ENCODE measurements at regions not wholly inside any gene's neighbourhood (a gene's known extent, or its start where the extent isn't known, plus 50 kb on each side); places are given as distances from the start of the nearest gene placed in this dataset.
"Not testable (repeated sequence)": the region's sequence is repeated elsewhere in the genome, so short reads cannot be mapped to it uniquely, and the experiment has no call there.

- no peak for DNase-seq
These were observed 104.6 kb upstream of the KLF13 start for GRCh38 chr15:31221936-31222515.

- DNase-seq: no peak
These were observed 103.8 kb upstream of the KLF13 start for GRCh38 chr15:31222773-31223341.

GRCh38 chr15:31223478-31224350 is 102.9 kb upstream of the KLF13 start:
- no peak for DNase-seq

GRCh38 chr15:31224661-31225060 is 102.0 kb upstream of the KLF13 start:
- DNase-seq: not testable (repeated sequence)

GRCh38 chr15:31225356-31225955 is 101.2 kb upstream of the KLF13 start:
- DNase-seq: no peak

GRCh38 chr15:31226021-31226420 is 100.6 kb upstream of the KLF13 start:
- DNase-seq: no peak

GRCh38 chr15:31227235-31227634 is 99.4 kb upstream of the KLF13 start:
- DNase-seq: no peak

GRCh38 chr15:31228011-31228484 is 98.6 kb upstream of the KLF13 start:
- DNase-seq: no peak

- peak; percentile 14 for DNase-seq
These were observed 97.4 kb upstream of the KLF13 start for GRCh38 chr15:31228980-31229826.

GRCh38 chr15:31230630-31231485 is 95.8 kb upstream of the KLF13 start:
- DNase-seq: peak; percentile 9

- no peak for DNase-seq
These were observed 91.8 kb upstream of the KLF13 start for GRCh38 chr15:31234815-31235214.

- no peak for DNase-seq
These were observed 91.1 kb upstream of the KLF13 start for GRCh38 chr15:31235311-31236183.

GRCh38 chr15:31236184-31237042 is 90.2 kb upstream of the KLF13 start:
- no peak for DNase-seq

- no peak for DNase-seq
These were observed 89.7 kb upstream of the KLF13 start for GRCh38 chr15:31237043-31237324.

- DNase-seq: no peak
These were observed 87.7 kb upstream of the KLF13 start for GRCh38 chr15:31238906-31239305.

GRCh38 chr15:31239409-31239808 is 87.2 kb upstream of the KLF13 start:
- no peak for DNase-seq

- DNase-seq: no peak
These were observed 84.6 kb upstream of the KLF13 start for GRCh38 chr15:31241888-31242522.

- no peak for DNase-seq
These were observed 82.7 kb upstream of the KLF13 start for GRCh38 chr15:31243895-31244294.

- no peak for DNase-seq
These were observed 81.4 kb upstream of the KLF13 start for GRCh38 chr15:31245135-31245689.
